Liver (tissue), 8 donors: ENCODE measurements at regions not wholly inside any gene's neighbourhood (a gene's known extent, or its start where the extent isn't known, plus 50 kb on each side); places are given as distances from the start of the nearest gene placed in this dataset.
"Not testable (repeated sequence)": the region's sequence is repeated elsewhere in the genome, so short reads cannot be mapped to it uniquely, and the experiment has no call there.

ENCODE experiments used
- DNase-seq: peaks from one replicate; pipeline ENCODE4 v3.0.0-alpha.2; 2017; ENCODE audit warnings: low spot score
- H3K27ac ChIP-seq, 2 donors: one replicate each; pipeline ENCODE4 v1.7.0; 2013; ENCODE audit warnings: inconsistent platforms in 2 of 2, low read length in 2 of 2, control low read depth in 1 of 2, low read depth in 1 of 2, mild to moderate bottlenecking in 1 of 2
- H3K27me3 ChIP-seq, 4 donors: one replicate each; pipeline versions ENCODE4 v1.6.1 to v1.7.0; 2013; ENCODE audit warnings: low read length in 3 of 4, inconsistent platforms in 1 of 4, mild to moderate bottlenecking in 1 of 4, moderate library complexity in 1 of 4; ENCODE audit not compliant: control insufficient read depth in 4 of 4, insufficient read depth in 4 of 4
- H3K36me3 ChIP-seq, 4 donors: one replicate each; pipeline versions ENCODE4 v1.6.1 to v1.7.0; 2013; ENCODE audit warnings: low read length in 3 of 4, mild to moderate bottlenecking in 3 of 4, low read depth in 1 of 4, moderate library complexity in 1 of 4; ENCODE audit not compliant: control insufficient read depth in 4 of 4, insufficient read depth in 3 of 4
- H3K4me1 ChIP-seq, 4 donors: one replicate each; pipeline versions ENCODE4 v1.6.1 to v1.7.0; 2013; ENCODE audit warnings: low read length in 3 of 4, mild to moderate bottlenecking in 3 of 4, moderate library complexity in 1 of 4; ENCODE audit not compliant: control insufficient read depth in 4 of 4, insufficient read depth in 4 of 4
- H3K4me3 ChIP-seq, 3 donors: one replicate each; pipeline versions ENCODE4 v1.6.1 to v1.7.0; 2013; ENCODE audit warnings: low read length in 3 of 3, control low read depth in 1 of 3, low read depth in 1 of 3, mild to moderate bottlenecking in 1 of 3
- H3K9ac ChIP-seq, 2 donors: one replicate each; pipeline ENCODE4 v1.7.0; 2013; ENCODE audit warnings: low read length in 2 of 2, mild to moderate bottlenecking in 2 of 2, moderate library complexity in 2 of 2, control low read depth in 1 of 2, low read depth in 1 of 2
- H3K9me3 ChIP-seq, 4 donors: one replicate each; pipeline versions ENCODE4 v1.6.1 to v1.7.0; 2013; ENCODE audit warnings: low read length in 3 of 4; ENCODE audit not compliant: control insufficient read depth in 4 of 4
- ATF3 ChIP-seq: IDR thresholded peaks from 2 replicates; pipeline ENCODE4 v1.6.1; 2016; ENCODE audit warnings: antibody characterized with exemption
- CTCF ChIP-seq: fragments of 150-350 bp; IDR thresholded peaks from 2 replicates; pipeline ENCODE4 v1.5.1; 2017; ENCODE audit warnings: improper control_type of control experiment, low read depth, low read length; ENCODE audit not compliant: missing input control
- EGR1 ChIP-seq, 2 donors: IDR thresholded peaks; 2 replicates each; pipeline ENCODE4 v1.6.1; 2016 to 2018; ENCODE audit warnings: antibody characterized with exemption in 2 of 2, low read depth in 2 of 2
- FOXA2 ChIP-seq: IDR thresholded peaks from 2 replicates; pipeline ENCODE4 v1.6.1; 2016; ENCODE audit warnings: antibody characterized with exemption
- GABPA ChIP-seq, 2 donors: IDR thresholded peaks in 1 of 2; conservative IDR thresholded peaks in 1 of 2; 2 replicates each; pipeline ENCODE4 v1.6.1; 2016; ENCODE audit warnings: antibody characterized with exemption in 2 of 2, mild to moderate bottlenecking in 1 of 2, moderate library complexity in 1 of 2
- HNF4A ChIP-seq, 2 donors: conservative IDR thresholded peaks; 2 replicates each; pipeline ENCODE4 v1.6.1; 2016; ENCODE audit warnings: antibody characterized with exemption in 2 of 2, mild to moderate bottlenecking in 2 of 2
- HNF4G ChIP-seq: IDR thresholded peaks from 2 replicates; pipeline ENCODE4 v1.6.1; 2016; ENCODE audit warnings: antibody characterized with exemption
- JUND ChIP-seq, 2 donors: IDR thresholded peaks; 2 replicates each; pipeline ENCODE4 v1.6.1; 2016; ENCODE audit warnings: antibody characterized with exemption in 2 of 2
- NR2F2 ChIP-seq: IDR thresholded peaks from 2 replicates; pipeline ENCODE4 v1.6.1; 2016; ENCODE audit warnings: antibody characterized with exemption
- RAD21 ChIP-seq, 2 donors: IDR thresholded peaks; 2 replicates each; pipeline ENCODE4 v1.6.1; 2016; ENCODE audit warnings: antibody characterized with exemption in 2 of 2, mild to moderate bottlenecking in 2 of 2
- REST ChIP-seq: IDR thresholded peaks from 2 replicates; pipeline ENCODE4 v1.6.1; 2016; ENCODE audit warnings: antibody characterized with exemption, mild to moderate bottlenecking
- SP1 ChIP-seq: IDR thresholded peaks from 2 replicates; pipeline ENCODE4 v1.6.1; 2018; ENCODE audit warnings: antibody characterized with exemption, mild to moderate bottlenecking
- TAF1 ChIP-seq: conservative IDR thresholded peaks from 2 replicates; pipeline ENCODE4 v1.6.1; 2016; ENCODE audit warnings: antibody characterized with exemption, mild to moderate bottlenecking
- YY1 ChIP-seq: IDR thresholded peaks from 2 replicates; pipeline ENCODE4 v1.6.1; 2016; ENCODE audit warnings: antibody characterized with exemption, mild to moderate bottlenecking
- WGBS: extraction: QIAGEN DNeasy Blood & Tissue Kit; methylation state at CpG from one replicate; pipeline ENCODE4 v1.1.7; 2013; 5-methylcytosine and 5-hydroxymethylcytosine counted together
- TF ChIP-seq, protein P1 (sequence below): IDR thresholded peaks from 2 replicates; pipeline ENCODE4 v1.6.1; 2016; ENCODE audit warnings: antibody characterized with exemption
- donor health status: healthy.
- donor health status: healthy.
- donor health status: healthy.
- donor health status: healthy.
- donor health status: healthy.

- WGBS, result 93% methylated on average over 4 of the region's 4 CpGs
- H3K27ac ChIP-seq, result no peak overlapping the region
- H3K4me3 ChIP-seq, result no peak overlapping the region
- no peaks in the 10 kb centered on the region for H3K36me3 ChIP-seq
- no peak overlapping the region for H3K9ac ChIP-seq
- no peak for TF ChIP-seq SP1
- no peak for TF ChIP-seq CTCF
- no peak for TF ChIP-seq JUND (IDR thresholded peaks at IDR 0.05)
- TF ChIP-seq EGR1 (IDR thresholded peaks at IDR 0.05; ENCODE audit: low read depth in 2 of 2), result no peak
- no peak for TF ChIP-seq HNF4G
- TF ChIP-seq FOXA2, result no peak
- no peaks in the 10 kb centered on the region for H3K27me3 ChIP-seq
- DNase-seq, result no peak
- no peaks in the 10 kb centered on the region for H3K4me1 ChIP-seq
- no peaks in the 10 kb centered on the region for H3K9me3 ChIP-seq
Observed at GRCh38 chr1:219067350-219067712, 106.3 kb upstream of the LYPLAL1 start.

GRCh38 chr1:219070395-219070794 is 103.3 kb upstream of the LYPLAL1 start:
- H3K4me1 ChIP-seq, result peaks cover 5 to 12% (median 10%) of the 10 kb centered on the region in 4 donors
- H3K9ac ChIP-seq, H3K27ac ChIP-seq, H3K4me3 ChIP-seq, H3K36me3 ChIP-seq, H3K27me3 ChIP-seq, DNase-seq, H3K9me3 ChIP-seq: not testable (repeated sequence)
- WGBS, result 67% methylated on average over 2 of the region's 2 CpGs

DNA sequence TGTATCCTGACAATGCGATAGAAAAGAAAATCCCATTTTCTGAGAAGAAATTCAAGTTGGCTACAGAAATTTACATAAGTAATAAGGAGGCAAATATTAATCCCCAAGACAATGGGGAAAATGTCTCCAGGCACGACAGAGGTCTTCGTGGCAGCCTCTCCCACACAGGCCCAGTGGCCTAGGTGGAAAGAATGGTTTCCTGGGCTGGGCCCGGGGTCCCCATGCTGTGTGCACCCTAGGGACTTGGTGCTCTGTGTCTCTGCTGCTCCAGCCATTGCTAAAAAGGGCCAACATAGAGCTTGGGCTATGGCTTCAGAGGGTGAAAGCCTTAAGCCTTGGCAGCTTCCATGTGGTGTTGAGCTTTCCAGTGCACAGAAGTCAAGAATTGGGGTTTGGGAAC is 102.5 kb upstream of the LYPLAL1 start:
- H3K27me3 ChIP-seq, result no peaks in the 10 kb centered on the region
- peaks cover 5 to 18% (median 14%) of the 10 kb centered on the region in 4 donors for H3K4me1 ChIP-seq
- TF ChIP-seq CTCF, result no peak
- TF ChIP-seq FOXA2, result no peak
- TF ChIP-seq JUND (IDR thresholded peaks at IDR 0.05), result no peak
- no peak for TF ChIP-seq EGR1 (IDR thresholded peaks at IDR 0.05; ENCODE audit: low read depth in 2 of 2)
- TF ChIP-seq, protein P1, sequence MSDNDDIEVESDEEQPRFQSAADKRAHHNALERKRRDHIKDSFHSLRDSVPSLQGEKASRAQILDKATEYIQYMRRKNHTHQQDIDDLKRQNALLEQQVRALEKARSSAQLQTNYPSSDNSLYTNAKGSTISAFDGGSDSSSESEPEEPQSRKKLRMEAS, result no peak
- TF ChIP-seq ATF3, result no peak
- no peak for TF ChIP-seq YY1
- TF ChIP-seq HNF4A (conservative IDR thresholded peaks at IDR 0.05), result no peak
- no peak for TF ChIP-seq SP1
- no peak for TF ChIP-seq RAD21 (IDR thresholded peaks at IDR 0.05)
- no peak for TF ChIP-seq TAF1
- no peak for TF ChIP-seq GABPA (IDR thresholded peaks at IDR 0.05 in 1 of 2, conservative IDR thresholded peaks at IDR 0.05 in 1 of 2)
- TF ChIP-seq REST, result no peak
- TF ChIP-seq NR2F2, result no peak
- DNase-seq, result no peak
- H3K27ac ChIP-seq, result no peak overlapping the region
- no peaks in the 10 kb centered on the region for H3K9me3 ChIP-seq
- no peak overlapping the region for H3K4me3 ChIP-seq
- H3K9ac ChIP-seq, result no peak overlapping the region
- WGBS, result 91% methylated on average over 4 of the region's 4 CpGs
- H3K36me3 ChIP-seq, result no peaks in the 10 kb centered on the region
